ENCODE measurements at regions not wholly inside any gene's neighbourhood (a gene's known extent, or its start where the extent isn't known, plus 50 kb on each side); places are given as distances from the start of the nearest gene placed in this dataset.

DNA sequence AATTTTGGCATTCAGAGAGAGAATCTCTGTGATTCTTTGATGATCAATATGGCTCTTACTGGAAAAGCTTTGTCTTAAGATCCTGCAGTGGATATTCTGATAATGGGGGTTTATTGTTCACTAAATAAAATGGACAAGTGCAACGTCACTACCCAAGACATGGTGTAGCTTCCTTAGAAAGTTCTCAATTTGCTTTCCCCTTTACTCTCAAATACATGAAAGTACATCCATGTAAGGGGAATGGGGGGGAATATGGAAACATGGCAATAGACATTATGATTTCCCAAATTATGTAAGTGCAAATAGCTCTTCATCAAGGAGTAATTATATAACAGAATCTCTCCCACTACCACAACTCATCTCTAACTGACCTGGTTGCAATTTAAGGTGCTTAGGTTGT, 126.3 kb upstream of the DPYD start:
- CTCF ChIA-PET, result interaction anchor here (0.7 to 1.1 kb wide), 3 partner anchors 273 to 909 kb away, joined by 3 to 4 read pairs (median 4); no protein-coding TSS in a partner anchor
- H3K27me3 ChIP-seq (ENCODE audit: control insufficient read depth, insufficient read depth, low read length), result no peaks in the 10 kb centered on the region
- H3K36me3 ChIP-seq (ENCODE audit: control insufficient read depth, insufficient read depth, low read length), result no peaks in the 10 kb centered on the region
- DNase-seq (ENCODE audit: low read depth), result no peak
- POLR2A ChIA-PET, result no interaction called here
- TF ChIP-seq, protein P1, sequence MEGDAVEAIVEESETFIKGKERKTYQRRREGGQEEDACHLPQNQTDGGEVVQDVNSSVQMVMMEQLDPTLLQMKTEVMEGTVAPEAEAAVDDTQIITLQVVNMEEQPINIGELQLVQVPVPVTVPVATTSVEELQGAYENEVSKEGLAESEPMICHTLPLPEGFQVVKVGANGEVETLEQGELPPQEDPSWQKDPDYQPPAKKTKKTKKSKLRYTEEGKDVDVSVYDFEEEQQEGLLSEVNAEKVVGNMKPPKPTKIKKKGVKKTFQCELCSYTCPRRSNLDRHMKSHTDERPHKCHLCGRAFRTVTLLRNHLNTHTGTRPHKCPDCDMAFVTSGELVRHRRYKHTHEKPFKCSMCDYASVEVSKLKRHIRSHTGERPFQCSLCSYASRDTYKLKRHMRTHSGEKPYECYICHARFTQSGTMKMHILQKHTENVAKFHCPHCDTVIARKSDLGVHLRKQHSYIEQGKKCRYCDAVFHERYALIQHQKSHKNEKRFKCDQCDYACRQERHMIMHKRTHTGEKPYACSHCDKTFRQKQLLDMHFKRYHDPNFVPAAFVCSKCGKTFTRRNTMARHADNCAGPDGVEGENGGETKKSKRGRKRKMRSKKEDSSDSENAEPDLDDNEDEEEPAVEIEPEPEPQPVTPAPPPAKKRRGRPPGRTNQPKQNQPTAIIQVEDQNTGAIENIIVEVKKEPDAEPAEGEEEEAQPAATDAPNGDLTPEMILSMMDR (IDR thresholded peaks at IDR 0.05; ENCODE audit: insufficient read depth, low read depth, low read length), result no peak
- H3K4me3 ChIP-seq (ENCODE audit: low read depth, low read length), result no peak overlapping the region

DNA sequence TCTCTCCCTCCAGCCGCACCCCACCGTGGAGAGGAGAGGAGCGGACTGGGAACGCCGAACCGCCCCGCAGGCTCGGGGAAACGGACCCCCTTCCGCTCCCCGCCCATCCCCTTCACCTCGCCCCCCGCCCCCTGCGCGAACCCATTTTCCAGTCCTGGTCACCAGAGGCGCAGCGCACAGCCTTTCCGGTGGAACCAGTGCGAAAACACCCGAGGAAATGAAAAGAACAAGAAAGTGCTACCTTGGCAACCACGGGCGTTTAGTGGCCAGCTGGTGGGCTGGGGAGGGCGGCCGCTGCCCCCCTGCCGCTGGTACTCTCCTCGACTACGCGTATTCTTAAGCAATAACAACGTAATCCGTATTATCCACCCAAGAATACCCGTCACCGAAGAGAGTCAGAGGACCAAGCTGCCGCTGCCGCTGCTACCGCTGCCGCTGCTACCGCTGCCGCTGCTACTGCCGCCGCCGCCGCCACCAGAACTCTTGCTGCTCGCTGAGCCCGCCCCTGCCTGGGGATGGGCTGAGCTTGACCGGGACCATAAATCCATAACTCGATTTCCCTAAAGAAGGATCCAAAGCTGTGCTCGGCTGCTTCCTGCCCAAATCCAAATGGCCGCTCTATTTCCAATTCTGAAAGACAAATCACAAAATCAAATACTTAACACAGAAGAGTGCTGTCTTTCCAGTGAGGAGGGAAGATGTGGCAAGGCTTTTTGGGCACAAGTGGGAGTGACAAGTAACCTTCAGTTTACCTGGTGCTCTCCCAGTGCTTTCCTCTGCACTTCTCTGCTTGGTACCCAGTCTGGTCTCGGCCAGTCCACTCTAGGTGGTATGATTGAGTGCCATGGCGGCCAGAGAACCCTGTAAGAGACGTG, 125.2 kb upstream of the DPYD start:
- Histone ChIP-seq H3K36me3 (ENCODE audit: control insufficient read depth, insufficient read depth, low read length) (no peaks in the 10 kb centered on the region), H3K27me3 (ENCODE audit: control insufficient read depth, insufficient read depth, low read length) (no peaks in the 10 kb centered on the region), H3K4me3 (ENCODE audit: low read depth, low read length) (peak overlapping the region; percentile 56)
- POLR2A ChIA-PET, result no interaction called here
- no peak for DNase-seq (ENCODE audit: low read depth)
- TF ChIP-seq, protein P1 (IDR thresholded peaks at IDR 0.05; ENCODE audit: insufficient read depth, low read depth, low read length), result no peak
- CTCF ChIA-PET, result no interaction called here

DNA sequence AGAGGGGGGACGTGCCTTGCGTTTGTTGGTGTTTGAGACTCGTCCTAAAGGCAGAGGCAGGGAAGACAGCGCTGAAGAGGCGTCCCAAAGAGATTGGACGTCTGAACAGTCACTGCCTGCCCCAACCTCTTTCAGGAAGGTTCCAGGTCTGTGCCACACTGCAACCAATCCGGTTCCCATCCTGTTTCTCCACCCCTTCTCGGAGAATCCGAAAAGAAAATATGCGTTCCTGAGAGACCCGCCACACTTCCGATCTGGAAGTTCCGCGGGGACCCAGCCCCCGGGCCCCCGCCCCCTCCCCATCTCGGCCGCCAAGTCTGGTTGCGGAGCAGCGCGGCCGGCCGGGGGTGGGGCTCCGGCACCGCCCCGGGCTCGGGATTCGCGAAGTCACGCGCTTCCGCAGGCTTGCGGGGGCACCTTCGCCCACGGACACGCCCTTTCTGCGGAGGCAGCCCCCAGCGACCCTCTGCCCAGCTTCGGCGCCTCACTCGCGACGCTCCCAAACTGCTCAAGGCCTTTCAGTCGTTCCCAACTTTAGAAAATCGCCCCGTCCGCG, 124.5 kb upstream of the DPYD start:
- POLR2A ChIA-PET, result no interaction called here
- TF ChIP-seq, protein P1 (IDR thresholded peaks at IDR 0.05; ENCODE audit: insufficient read depth, low read depth, low read length), result no peak
- H3K27me3 ChIP-seq (ENCODE audit: control insufficient read depth, insufficient read depth, low read length), result no peaks in the 10 kb centered on the region
- CTCF ChIA-PET, result interaction anchor here (0.7 kb wide), 1 partner anchor 423 kb away, joined by 3 read pairs; no protein-coding TSS in a partner anchor
- peak overlapping the region; percentile 56 for H3K4me3 ChIP-seq (ENCODE audit: low read depth, low read length)
- H3K36me3 ChIP-seq (ENCODE audit: control insufficient read depth, insufficient read depth, low read length), result no peaks in the 10 kb centered on the region
- no peak for DNase-seq (ENCODE audit: low read depth)

DNA sequence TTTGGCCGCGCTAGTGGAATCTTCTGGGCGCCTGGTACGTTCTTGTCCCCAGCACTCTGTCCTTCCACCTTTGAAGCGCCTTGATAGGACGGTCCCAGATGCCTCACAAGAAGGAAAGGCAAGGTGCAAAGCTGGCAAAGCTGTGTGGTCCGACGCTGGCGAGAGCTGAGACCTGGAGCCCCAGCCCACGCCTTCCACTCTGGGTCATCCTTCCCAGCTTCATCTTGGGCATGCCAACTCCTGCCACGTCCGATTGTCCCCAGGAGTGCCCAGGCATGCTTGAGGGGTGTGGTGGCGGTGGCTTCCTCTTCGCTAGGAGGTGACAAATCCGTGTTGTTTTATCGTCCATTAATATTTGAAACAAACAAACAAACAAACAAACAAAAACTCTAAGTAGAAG, 123.9 kb upstream of the DPYD start:
- TF ChIP-seq, protein P1 (IDR thresholded peaks at IDR 0.05; ENCODE audit: insufficient read depth, low read depth, low read length), result no peak
- POLR2A ChIA-PET, result no interaction called here

DNA sequence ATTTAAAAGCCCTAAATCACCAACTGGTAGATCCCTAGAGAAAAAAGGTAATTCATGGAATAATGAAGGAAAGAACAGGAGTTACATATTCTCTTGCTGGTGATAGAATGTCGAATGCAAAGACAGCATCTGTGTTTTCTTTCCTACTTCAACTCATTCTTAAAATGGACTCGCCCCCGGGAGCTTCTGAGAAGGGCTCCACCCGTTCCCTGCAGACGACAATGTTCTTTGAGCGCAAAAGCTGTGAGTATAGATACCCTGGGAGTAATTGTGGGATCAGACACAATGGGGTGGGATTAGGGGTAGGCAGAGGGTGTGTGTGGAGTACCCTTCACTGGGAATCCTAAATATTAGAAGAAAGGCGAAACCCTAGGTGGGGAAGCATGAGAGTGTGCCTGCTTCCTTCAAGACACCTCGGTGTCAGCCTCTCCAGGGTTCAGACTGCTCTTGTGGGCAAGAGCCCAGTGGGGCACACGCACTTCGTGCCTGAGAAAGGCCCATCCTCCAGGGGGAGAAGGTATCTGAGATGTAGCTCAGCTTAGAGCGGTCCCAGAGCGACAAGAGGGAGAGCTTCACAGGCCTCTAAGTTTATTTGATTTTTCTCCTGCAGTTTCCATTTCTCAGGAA, 123.3 kb upstream of the DPYD start:
- Histone ChIP-seq H3K4me3 (ENCODE audit: low read depth, low read length) (no peak overlapping the region), H3K27me3 (ENCODE audit: control insufficient read depth, insufficient read depth, low read length) (no peaks in the 10 kb centered on the region), H3K36me3 (ENCODE audit: control insufficient read depth, insufficient read depth, low read length) (no peaks in the 10 kb centered on the region)
- ChIA-PET POLR2A (no interaction called here), CTCF (no interaction called here)
- no peak for DNase-seq (ENCODE audit: low read depth)
- TF ChIP-seq, protein P1 (IDR thresholded peaks at IDR 0.05; ENCODE audit: insufficient read depth, low read depth, low read length), result no peak

More for the DNA sequence above, 123.9 kb upstream of the DPYD start:
- Histone ChIP-seq H3K36me3 (ENCODE audit: control insufficient read depth, insufficient read depth, low read length) (no peaks in the 10 kb centered on the region), H3K4me3 (ENCODE audit: low read depth, low read length) (peak overlapping the region; percentile 56), H3K27me3 (ENCODE audit: control insufficient read depth, insufficient read depth, low read length) (no peaks in the 10 kb centered on the region)
- CTCF ChIA-PET, result interaction anchor here (0.7 kb wide), 1 partner anchor 424 kb away, joined by 3 read pairs; no protein-coding TSS in a partner anchor
- DNase-seq (ENCODE audit: low read depth), result no peak
